WTC11 (cell line): ENCODE measurements at regions not wholly inside any gene's neighbourhood (a gene's known extent, or its start where the extent isn't known, plus 50 kb on each side); places are given as distances from the start of the nearest gene placed in this dataset.

Experiments
- TF ChIP-seq, protein P1 (sequence below): sonication (generic); formaldehyde crosslinking; IDR thresholded peaks from 2 replicates; pipeline ENCODE4 v1.8.1; 2023; ENCODE audit warnings: mild to moderate bottlenecking, missing genetic modification reagents
- TF ChIP-seq, protein P2 (sequence below): fragments of 200-600 bp; IDR thresholded peaks from 2 replicates; pipeline ENCODE4 v1.8.0; 2022; ENCODE audit warnings: antibody characterized with exemption
- TF ChIP-seq, protein P3 (sequence below): sonication (generic); formaldehyde crosslinking; IDR thresholded peaks from 2 replicates; pipeline ENCODE4 v1.8.1; 2022; ENCODE audit warnings: low read depth, mild to moderate bottlenecking, moderate library complexity, missing genetic modification reagents, borderline replicate concordance

DNA sequence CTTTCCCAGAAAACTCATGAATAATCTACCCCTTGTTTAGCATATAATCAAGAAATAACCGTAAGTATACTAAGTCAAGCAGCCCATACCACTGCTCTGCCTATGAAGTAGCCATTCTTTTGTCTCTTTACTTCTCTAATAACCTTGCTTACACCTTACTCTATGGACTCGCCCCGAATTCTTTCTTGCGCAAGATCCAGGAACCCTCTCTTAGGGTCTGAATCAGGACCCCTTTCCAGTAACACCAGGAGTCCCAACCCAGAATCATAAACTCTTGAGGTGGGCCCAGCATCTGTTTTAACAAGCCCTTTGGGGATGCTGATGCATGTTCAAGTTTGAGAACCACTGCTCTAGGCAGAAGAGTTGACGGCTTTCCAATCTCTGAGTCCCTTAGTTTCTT is 119.6 kb downstream of the BEND2 start:
- TF ChIP-seq, protein P1, sequence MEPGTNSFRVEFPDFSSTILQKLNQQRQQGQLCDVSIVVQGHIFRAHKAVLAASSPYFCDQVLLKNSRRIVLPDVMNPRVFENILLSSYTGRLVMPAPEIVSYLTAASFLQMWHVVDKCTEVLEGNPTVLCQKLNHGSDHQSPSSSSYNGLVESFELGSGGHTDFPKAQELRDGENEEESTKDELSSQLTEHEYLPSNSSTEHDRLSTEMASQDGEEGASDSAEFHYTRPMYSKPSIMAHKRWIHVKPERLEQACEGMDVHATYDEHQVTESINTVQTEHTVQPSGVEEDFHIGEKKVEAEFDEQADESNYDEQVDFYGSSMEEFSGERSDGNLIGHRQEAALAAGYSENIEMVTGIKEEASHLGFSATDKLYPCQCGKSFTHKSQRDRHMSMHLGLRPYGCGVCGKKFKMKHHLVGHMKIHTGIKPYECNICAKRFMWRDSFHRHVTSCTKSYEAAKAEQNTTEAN (CRISPR knock-in tag) = no peak
- TF ChIP-seq, protein P2, sequence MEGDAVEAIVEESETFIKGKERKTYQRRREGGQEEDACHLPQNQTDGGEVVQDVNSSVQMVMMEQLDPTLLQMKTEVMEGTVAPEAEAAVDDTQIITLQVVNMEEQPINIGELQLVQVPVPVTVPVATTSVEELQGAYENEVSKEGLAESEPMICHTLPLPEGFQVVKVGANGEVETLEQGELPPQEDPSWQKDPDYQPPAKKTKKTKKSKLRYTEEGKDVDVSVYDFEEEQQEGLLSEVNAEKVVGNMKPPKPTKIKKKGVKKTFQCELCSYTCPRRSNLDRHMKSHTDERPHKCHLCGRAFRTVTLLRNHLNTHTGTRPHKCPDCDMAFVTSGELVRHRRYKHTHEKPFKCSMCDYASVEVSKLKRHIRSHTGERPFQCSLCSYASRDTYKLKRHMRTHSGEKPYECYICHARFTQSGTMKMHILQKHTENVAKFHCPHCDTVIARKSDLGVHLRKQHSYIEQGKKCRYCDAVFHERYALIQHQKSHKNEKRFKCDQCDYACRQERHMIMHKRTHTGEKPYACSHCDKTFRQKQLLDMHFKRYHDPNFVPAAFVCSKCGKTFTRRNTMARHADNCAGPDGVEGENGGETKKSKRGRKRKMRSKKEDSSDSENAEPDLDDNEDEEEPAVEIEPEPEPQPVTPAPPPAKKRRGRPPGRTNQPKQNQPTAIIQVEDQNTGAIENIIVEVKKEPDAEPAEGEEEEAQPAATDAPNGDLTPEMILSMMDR = no peak
- TF ChIP-seq, protein P3, sequence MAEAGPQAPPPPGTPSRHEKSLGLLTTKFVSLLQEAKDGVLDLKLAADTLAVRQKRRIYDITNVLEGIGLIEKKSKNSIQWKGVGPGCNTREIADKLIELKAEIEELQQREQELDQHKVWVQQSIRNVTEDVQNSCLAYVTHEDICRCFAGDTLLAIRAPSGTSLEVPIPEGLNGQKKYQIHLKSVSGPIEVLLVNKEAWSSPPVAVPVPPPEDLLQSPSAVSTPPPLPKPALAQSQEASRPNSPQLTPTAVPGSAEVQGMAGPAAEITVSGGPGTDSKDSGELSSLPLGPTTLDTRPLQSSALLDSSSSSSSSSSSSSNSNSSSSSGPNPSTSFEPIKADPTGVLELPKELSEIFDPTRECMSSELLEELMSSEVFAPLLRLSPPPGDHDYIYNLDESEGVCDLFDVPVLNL = no peak
